HUES64 (cell line): ENCODE measurements at regions not wholly inside any gene's neighbourhood (a gene's known extent, or its start where the extent isn't known, plus 50 kb on each side); places are given as distances from the start of the nearest gene placed in this dataset.

ENCODE experiments used
- H3K27ac ChIP-seq: 2 replicates; pipeline ENCODE4 v1.7.0; 2013; ENCODE audit warnings: low read depth, low read length, inconsistent platforms
- H3K27me3 ChIP-seq: 2 replicates; pipeline ENCODE4 v1.6.1; 2013; ENCODE audit warnings: mild to moderate bottlenecking, low read length; ENCODE audit not compliant: insufficient read depth
- H3K36me3 ChIP-seq: 2 replicates; pipeline ENCODE4 v1.6.1; 2013; ENCODE audit warnings: mild to moderate bottlenecking, low read length; ENCODE audit not compliant: insufficient read depth
- H3K4me1 ChIP-seq: 2 replicates; pipeline ENCODE4 v1.6.1; 2013; ENCODE audit warnings: mild to moderate bottlenecking, low read length, moderate library complexity; ENCODE audit not compliant: insufficient read depth
- H3K4me3 ChIP-seq: 2 replicates; pipeline ENCODE4 v1.5.1; 2013; ENCODE audit warnings: mild to moderate bottlenecking, low read length, moderate library complexity
- H3K9ac ChIP-seq: 2 replicates; pipeline ENCODE4 v1.6.1; 2013; ENCODE audit warnings: mild to moderate bottlenecking, low read depth, low read length
- H3K9me3 ChIP-seq: 2 replicates; pipeline ENCODE4 v1.6.1; 2013; ENCODE audit warnings: low read depth, low read length; ENCODE audit not compliant: insufficient read depth
- WGBS: fragments of 150-250, 120-280 bp; methylation state at CpG from one replicate; pipeline ENCODE4 v1.1.7; 2013; ENCODE audit warnings: missing lambda C conversion rate; 5-methylcytosine and 5-hydroxymethylcytosine counted together

- Histone ChIP-seq H3K4me1 (peaks cover 13% of the 10 kb centered on the region), H3K9ac (no peak overlapping the region), H3K36me3 (no peaks in the 10 kb centered on the region), H3K9me3 (no peaks in the 10 kb centered on the region), H3K27me3 (no peaks in the 10 kb centered on the region), H3K27ac (no peak overlapping the region), H3K4me3 (no peak overlapping the region)
- WGBS: 76% methylated on average over 2 of the region's 4 CpGs
Observed at GRCh38 chr11:30772908-30773307, 186.8 kb upstream of the MPPED2 start.

GRCh38 chr11:30763951-30764350 is 177.8 kb upstream of the MPPED2 start:
- H3K36me3 ChIP-seq: no peaks in the 10 kb centered on the region
- H3K4me1 ChIP-seq: no peaks in the 10 kb centered on the region
- peaks cover 15% of the 10 kb centered on the region for H3K9me3 ChIP-seq
- no peak overlapping the region for H3K4me3 ChIP-seq
- WGBS: 95% methylated on average over 5 of the region's 5 CpGs
- no peaks in the 10 kb centered on the region for H3K27me3 ChIP-seq
- no peak overlapping the region for H3K9ac ChIP-seq
- H3K27ac ChIP-seq: no peak overlapping the region

- no peaks in the 10 kb centered on the region for H3K36me3 ChIP-seq
- H3K9ac ChIP-seq: no peak overlapping the region
- WGBS: 100% methylated on average over 1 of the region's 2 CpGs
- H3K27me3 ChIP-seq: no peaks in the 10 kb centered on the region
- H3K9me3 ChIP-seq: peaks cover 15% of the 10 kb centered on the region
- H3K4me1 ChIP-seq: no peaks in the 10 kb centered on the region
- H3K27ac ChIP-seq: no peak overlapping the region
- H3K4me3 ChIP-seq: no peak overlapping the region
Observed at GRCh38 chr11:30762188-30762587, 176.0 kb upstream of the MPPED2 start.

GRCh38 chr11:30760345-30760744 is 174.2 kb upstream of the MPPED2 start:
- H3K9me3 ChIP-seq: peaks cover 15% of the 10 kb centered on the region
- H3K27ac ChIP-seq: no peak overlapping the region
- no peak overlapping the region for H3K9ac ChIP-seq
- H3K36me3 ChIP-seq: no peaks in the 10 kb centered on the region
- no peak overlapping the region for H3K4me3 ChIP-seq
- no peaks in the 10 kb centered on the region for H3K4me1 ChIP-seq
- no peaks in the 10 kb centered on the region for H3K27me3 ChIP-seq

GRCh38 chr11:30758946-30759504 is 172.9 kb upstream of the MPPED2 start:
- Histone ChIP-seq H3K27ac (no peak overlapping the region), H3K9me3 (peaks cover 15% of the 10 kb centered on the region), H3K4me3 (no peak overlapping the region), H3K4me1 (no peaks in the 10 kb centered on the region), H3K9ac (no peak overlapping the region), H3K27me3 (no peaks in the 10 kb centered on the region), H3K36me3 (no peaks in the 10 kb centered on the region)
- 78% methylated on average over 11 of the region's 11 CpGs for WGBS

- Histone ChIP-seq H3K4me1 (no peaks in the 10 kb centered on the region), H3K4me3 (no peak overlapping the region), H3K36me3 (no peaks in the 10 kb centered on the region), H3K9ac (no peak overlapping the region), H3K27ac (no peak overlapping the region), H3K9me3 (peaks cover 15% of the 10 kb centered on the region), H3K27me3 (no peaks in the 10 kb centered on the region)
- WGBS: 94% methylated on average over 1 of the region's 1 CpG
Observed at GRCh38 chr11:30758518-30758917, 172.4 kb upstream of the MPPED2 start.

- no peaks in the 10 kb centered on the region for H3K4me1 ChIP-seq
- H3K4me3 ChIP-seq: no peak overlapping the region
- no peaks in the 10 kb centered on the region for H3K27me3 ChIP-seq
- WGBS: 85% methylated on average over 3 of the region's 3 CpGs
- no peak overlapping the region for H3K9ac ChIP-seq
- no peaks in the 10 kb centered on the region for H3K36me3 ChIP-seq
- no peak overlapping the region for H3K27ac ChIP-seq
- peaks cover 15% of the 10 kb centered on the region for H3K9me3 ChIP-seq
Observed at GRCh38 chr11:30758012-30758411, 171.9 kb upstream of the MPPED2 start.

- H3K4me1 ChIP-seq: peaks cover 22% of the 10 kb centered on the region
- 89% methylated on average over 1 of the region's 2 CpGs for WGBS
- no peak overlapping the region for H3K9ac ChIP-seq
Observed at GRCh38 chr11:30753994-30754393, 167.8 kb upstream of the MPPED2 start.

GRCh38 chr11:30753504-30753903 is 167.4 kb upstream of the MPPED2 start:
- Histone ChIP-seq H3K36me3 (no peaks in the 10 kb centered on the region), H3K27ac (no peak overlapping the region), H3K27me3 (peaks cover 34% of the 10 kb centered on the region), H3K9me3 (no peaks in the 10 kb centered on the region), H3K4me3 (no peak overlapping the region), H3K4me1 (peaks cover 27% of the 10 kb centered on the region), H3K9ac (no peak overlapping the region)
- 95% methylated on average over 5 of the region's 5 CpGs for WGBS

More at GRCh38 chr11:30753994-30754393, 167.8 kb upstream of the MPPED2 start:
- Histone ChIP-seq H3K27ac (no peak overlapping the region), H3K9me3 (no peaks in the 10 kb centered on the region), H3K4me3 (no peak overlapping the region), H3K27me3 (peaks cover 29% of the 10 kb centered on the region), H3K36me3 (no peaks in the 10 kb centered on the region)

- no peak overlapping the region for H3K9ac ChIP-seq
- H3K36me3 ChIP-seq: no peaks in the 10 kb centered on the region
- H3K4me3 ChIP-seq: no peak overlapping the region
- H3K27ac ChIP-seq: peak overlapping the region; percentile 11; the same call in 1 of the 2 replicates
- peaks cover 57% of the 10 kb centered on the region for H3K27me3 ChIP-seq
- H3K4me1 ChIP-seq: peaks cover 29% of the 10 kb centered on the region
- WGBS: 0% methylated on average over 1 of the region's 2 CpGs
- H3K9me3 ChIP-seq: no peaks in the 10 kb centered on the region
Observed at GRCh38 chr11:30749268-30749667, 163.1 kb upstream of the MPPED2 start.

GRCh38 chr11:30741039-30741550 is 154.9 kb upstream of the MPPED2 start:
- no peak overlapping the region for H3K27ac ChIP-seq
- no peaks in the 10 kb centered on the region for H3K9me3 ChIP-seq
- H3K4me3 ChIP-seq: no peak overlapping the region
- WGBS: 95% methylated on average over 10 of the region's 10 CpGs
- peaks cover 2% of the 10 kb centered on the region; the same call in 1 of the 2 replicates for H3K27me3 ChIP-seq
- H3K9ac ChIP-seq: no peak overlapping the region
- 0 out of 2 replicates have a peak, but pooled peaks cover 5% of the 10 kb centered on the region for H3K4me1 ChIP-seq
- no peaks in the 10 kb centered on the region for H3K36me3 ChIP-seq

GRCh38 chr11:30740091-30740490 is 153.9 kb upstream of the MPPED2 start:
- Histone ChIP-seq H3K36me3 (no peaks in the 10 kb centered on the region), H3K27me3 (no peaks in the 10 kb centered on the region), H3K27ac (no peak overlapping the region), H3K9me3 (no peaks in the 10 kb centered on the region), H3K4me3 (no peak overlapping the region), H3K4me1 (0 out of 2 replicates have a peak, but pooled peaks cover 5% of the 10 kb centered on the region), H3K9ac (no peak overlapping the region)
- 100% methylated on average over 1 of the region's 1 CpG for WGBS
